NCI-H2171 (cell line): ENCODE measurements at regions not wholly inside any gene's neighbourhood (a gene's known extent, or its start where the extent isn't known, plus 50 kb on each side); places are given as distances from the start of the nearest gene placed in this dataset.

ENCODE experiments used
- DNase-seq: peaks from one replicate; lab custom pipeline; 2025; lab: John Stamatoyannopoulos, UW

DNA sequence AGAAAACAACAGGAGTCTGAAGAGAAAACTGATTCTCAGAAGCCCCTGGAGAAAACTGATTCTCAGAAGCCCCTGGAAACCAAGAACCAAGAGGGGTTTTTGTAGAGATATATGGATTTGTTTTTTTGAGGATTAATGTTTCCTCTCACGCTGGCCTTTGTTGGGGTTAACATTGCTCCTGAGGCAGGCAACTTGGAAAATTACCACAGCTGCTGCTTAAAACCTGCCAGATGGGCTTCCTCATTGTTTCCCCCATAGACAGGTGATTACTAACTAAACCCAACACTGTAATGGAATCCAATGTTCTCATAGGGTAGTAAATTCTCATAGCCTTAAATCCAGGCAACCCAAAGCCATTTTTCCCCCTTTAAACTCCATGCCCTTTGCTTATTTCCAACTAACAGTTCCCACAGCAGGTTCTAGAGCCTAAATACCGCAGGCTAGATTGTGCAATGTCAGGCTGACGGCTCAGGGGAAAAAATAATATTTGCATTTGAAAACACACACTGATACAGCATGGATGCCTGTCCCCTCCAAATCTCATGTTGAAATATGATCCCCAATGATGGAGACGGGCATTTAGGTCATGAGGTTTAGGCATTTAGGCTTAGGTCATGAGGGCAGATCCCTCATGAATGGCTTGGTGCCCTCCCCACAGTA is 272.3 kb upstream of the PKDCC start:
- no peak for DNase-seq

DNA sequence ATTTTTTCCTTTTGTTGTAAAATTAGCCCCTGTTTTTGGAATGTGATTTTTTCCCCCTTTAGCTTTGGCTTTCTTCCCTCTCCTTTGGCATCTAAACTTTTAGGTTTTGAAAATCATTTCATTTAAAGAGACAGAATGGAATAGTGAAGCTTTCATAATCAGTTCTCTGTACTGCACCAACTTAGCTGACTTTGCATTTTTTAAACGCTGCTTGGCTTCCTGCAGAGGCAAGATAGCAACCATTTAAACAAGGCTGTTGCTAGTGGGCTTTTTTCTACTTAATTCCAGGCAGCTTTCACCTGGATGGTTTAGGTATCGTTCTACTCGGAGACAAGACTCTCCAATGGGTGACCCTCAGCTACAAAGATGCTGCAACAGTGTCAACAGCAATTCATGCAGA is 267.9 kb upstream of the PKDCC start:
- no peak for DNase-seq

DNA sequence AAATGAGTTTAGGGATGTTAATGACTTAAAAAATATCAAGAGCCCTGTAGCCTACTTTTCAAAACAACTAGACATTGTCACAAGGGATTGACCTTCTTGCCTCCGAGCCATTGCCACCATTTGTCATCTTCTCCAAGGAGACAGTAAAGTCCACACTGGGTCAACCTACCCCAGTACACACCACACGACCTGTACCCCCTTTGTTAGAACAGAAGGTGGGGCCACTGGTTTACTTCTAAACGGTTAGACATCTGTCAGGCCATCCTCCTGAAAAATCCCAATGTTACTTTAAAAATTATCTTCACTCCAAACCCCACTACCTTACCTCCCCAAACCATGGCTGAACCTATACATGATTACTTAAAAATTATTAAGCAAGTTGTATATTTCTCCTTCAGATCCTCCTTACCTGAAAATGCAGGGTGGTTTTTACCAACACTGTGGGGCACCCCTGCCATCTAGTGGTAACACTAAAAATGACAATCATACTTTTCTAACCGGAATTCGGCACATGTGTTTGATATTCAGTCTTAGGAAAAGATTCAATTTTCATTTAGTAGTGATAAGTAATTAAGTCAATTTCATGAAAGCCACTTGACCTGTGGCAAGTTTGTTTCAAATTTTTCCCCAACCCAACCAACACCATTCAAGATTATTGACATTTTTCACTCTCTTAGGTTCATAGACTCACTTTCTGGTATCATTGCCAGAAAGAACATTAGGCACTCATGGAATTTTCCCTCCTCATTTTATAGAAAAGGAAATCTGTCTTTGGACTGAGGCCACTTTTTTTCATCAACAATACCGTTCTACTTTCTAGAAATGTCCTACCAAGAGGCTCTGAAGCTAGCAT is 265.3 kb upstream of the PKDCC start:
- peak; percentile 9 for DNase-seq

DNA sequence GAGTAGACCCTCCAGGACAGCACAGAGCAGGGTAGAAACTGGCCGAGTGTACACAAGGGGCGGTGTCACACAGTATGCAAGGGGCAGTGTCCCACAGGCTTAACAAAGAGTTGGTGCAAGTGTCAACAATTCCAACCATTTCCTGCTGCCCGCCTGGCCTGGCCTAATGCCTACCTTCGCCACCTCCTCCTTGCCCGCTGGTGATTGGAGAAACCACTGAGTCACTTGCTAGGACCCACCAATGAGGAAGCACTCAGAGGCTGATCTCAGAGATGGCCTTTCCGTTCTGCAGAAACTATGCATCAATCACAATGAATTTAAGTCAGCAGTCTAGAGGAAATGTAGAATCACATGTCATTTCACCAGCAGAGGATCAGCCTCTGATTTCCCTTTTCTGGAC is 263.3 kb upstream of the PKDCC start:
- no peak for DNase-seq

DNA sequence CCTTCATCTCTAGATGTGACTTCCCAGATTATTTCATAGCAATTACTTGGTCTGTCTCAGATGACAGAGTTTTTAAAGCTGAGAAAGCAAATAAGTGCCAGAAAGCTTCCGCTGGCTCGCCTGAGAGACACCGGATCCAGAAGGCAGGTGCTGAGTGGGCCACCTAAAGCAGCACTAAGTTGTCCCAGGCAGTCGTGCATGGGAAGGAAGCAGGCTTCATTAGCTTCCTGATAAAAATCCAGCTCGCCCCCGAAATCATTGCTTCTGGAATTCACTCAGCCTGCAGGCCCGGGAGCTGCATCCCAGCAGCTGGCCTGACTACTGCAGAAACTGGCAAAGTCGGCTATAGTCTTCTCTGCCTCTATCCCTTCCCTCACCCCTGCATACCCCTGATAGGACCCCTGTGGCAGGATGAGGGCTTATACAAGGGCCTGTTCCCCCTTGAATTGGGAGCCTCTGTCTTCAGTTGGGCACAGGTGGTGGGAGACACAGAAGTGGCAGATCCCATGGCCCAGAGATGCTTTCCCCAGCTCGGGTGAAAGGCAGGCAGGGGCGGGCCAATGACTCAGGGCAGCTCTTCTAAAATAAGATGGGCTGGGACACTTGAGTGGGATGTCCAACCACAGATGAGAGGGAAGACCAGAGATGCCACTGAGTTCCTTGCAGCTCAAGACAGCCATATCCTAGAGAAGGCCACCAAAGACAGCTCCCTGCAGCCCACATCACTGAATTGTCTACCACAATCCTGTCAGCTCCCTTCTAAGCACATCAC is 262.4 kb upstream of the PKDCC start:
- no peak for DNase-seq

DNA sequence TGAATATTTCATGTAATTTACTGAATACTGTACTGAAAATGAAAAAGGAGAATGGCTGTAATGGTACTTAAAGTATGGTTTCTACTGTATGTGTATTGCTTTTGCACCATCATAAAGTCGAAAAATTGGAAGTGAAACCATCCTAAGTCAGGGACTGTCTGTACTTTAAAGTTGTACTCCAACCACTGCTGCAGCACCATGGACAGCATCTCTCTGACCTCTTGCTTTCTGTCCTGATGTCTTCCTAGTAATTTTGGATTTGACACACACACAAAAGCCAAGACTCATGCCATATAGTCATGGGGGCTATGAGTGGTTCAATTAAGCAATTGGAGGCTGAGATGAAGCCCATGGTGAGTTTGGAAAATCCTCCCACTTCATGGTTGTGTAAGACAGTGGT is 256.3 kb upstream of the PKDCC start:
- DNase-seq = no peak

DNA sequence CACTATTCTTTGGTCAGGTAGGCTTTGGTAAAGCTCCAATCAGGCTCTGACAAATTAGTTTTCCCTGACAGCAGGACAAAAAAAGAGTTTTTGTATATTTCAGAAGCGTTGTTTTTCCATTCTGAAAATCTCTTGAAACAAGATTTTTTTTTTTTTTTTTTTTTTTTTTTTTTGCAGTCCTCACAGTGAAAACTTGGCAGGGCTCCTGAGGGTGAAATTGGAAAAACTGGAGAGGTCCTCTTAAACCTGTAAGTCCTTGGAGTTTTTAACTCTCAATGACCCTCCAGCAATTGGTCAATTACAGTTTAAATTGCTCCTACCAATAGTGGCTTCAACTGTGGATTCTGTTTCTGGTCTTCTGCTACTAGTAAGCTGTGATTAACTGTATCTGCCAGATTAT is 244.5 kb upstream of the PKDCC start:
- DNase-seq = no peak

DNA sequence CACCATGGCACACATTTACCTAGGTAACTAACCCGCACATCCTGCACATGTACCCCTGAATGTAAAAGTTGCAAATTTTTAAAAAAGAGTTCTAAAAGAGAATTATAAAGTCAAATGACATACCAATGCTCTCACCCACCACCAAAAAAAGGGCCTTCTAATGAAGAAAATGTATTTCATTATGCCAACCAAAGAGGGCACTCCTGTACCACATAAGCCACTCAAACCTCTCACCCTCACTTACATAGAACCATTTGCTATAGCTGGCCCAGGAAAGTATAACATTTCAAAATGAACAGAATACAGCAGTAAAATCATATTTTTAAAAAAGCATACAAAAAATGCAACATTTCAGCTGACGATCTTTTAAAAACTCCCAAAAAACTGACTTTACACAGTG is 241.5 kb upstream of the PKDCC start:
- no peak for DNase-seq

DNA sequence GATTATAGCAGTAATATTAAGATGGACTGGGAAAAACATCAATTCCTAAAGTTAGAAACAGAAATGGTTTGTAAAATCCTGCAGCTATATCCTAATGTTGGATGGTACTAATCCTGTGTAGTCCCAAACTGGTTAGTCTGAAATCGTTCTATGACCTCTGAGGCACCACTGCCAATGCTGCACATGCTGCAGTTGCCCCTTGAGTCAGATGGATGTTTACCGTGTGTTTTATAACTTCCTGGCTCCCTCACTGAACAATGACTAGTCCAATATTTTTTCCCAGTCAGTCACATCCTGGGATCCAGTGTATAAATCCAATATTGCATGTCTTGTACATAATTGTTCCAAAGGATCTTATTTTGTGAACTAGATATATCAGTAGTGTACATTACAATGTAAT is 226.7 kb upstream of the PKDCC start:
- DNase-seq = no peak

DNA sequence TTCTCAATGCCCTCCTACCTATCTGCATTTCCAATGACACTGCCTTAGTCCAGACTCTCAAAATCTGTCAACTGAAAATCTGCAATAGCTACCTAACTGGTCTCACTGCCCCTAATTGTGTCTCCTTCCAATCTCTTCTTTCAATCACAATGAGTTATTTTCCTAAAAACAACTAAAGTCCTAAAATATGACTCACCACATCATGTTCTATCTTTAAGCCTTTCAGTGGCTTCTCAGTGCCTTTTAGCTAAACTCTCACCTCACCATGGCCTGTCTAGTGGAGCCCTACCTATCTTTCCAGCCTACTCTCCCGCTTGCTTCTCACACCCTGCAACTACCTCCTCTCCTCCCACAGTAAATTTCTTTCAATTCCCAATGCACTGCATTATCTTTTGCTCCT is 220.9 kb upstream of the PKDCC start:
- DNase-seq = no peak

DNA sequence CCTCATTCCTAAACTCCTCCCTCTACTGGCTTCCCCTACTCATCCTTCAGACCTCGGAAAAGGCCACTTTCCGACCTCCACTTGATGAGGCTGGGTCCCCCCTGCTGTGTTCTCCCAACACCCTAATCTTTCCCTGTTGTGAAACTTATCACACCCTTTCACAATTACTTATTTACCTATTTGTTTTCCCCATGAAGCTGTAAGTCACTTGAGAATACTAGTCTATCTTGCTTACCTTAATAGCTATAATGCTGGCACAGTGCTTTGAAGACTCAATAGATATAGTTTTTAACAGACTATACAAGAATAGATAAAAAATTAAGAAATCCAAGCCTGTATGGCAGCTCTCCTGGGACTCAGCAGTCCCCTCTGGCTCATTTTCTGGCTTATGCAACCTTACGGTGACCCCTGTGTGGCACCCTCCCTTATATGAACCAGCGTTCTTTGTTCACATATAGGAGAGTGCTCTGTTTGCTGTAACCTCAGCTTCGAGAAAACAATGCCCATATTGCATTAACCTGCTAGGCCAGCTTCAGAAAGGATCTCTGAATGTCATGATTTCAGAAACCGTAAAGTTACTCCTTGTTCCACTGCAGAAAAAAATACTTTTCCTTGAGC is 220.4 kb upstream of the PKDCC start:
- no peak for DNase-seq

DNA sequence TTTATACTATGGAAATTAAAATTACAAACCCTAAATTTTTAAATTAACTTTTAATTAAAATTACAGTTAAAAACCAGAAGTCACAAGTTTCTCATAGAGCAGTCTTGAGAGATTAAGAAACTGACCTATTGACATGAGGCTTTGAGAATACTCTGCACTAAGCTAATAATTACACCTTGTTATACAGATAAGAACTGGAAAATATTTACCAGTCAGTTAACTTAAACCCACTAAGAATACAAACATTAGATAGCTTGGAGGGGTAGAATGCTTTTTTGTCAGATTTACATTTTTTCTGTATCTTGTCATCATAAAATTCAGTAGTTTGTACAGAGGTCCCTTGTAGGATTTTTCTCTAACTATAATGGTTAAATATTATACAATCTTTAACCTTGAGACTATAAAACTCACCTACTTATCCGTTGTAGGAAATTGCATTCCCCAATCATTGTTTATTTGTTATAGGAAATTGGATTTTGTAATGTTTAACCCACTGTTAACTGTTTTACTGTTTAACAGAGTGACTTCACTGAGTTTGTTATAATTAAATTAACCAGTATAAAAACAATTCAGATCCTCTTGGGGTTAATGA is 219.7 kb upstream of the PKDCC start:
- no peak for DNase-seq

DNA sequence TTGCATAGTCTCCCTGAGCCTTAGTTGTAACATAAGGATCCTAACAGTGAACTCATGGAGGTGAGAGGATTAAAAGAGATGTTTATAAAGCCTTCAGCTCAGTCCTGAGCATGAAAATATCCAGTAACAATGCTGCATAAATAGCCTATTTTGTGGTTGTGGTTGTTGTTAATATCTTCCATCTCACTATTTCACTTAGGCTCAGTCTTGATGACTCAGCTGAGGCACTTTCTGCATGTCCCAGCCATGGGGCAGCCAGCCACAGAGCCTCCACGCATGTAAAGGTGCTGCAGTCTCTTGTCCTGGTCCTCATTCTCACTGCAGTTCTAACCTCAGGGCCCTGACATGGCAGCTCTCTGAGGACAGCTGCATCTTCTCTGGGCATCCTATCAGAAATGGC is 218.8 kb upstream of the PKDCC start:
- DNase-seq = no peak

DNA sequence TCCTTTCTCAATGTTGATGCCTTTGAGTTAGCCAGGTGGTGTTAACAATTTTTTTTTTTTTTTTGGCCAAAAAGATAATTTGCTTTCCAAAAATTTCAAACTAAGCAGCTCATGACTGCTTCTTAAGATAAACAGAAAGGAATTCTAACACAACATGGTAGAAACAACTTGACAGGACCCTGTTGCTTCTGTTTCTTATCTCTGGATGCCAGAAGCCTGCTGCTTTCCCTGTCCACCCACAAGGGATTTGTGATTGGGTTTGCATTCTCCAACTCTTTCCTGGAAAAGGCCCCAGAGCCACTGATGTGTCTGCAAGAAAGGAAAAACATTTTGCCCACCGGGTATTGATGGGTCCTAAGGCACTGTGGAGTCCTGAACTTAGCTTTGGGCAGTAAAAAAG is 217.2 kb upstream of the PKDCC start:
- DNase-seq = no peak

DNA sequence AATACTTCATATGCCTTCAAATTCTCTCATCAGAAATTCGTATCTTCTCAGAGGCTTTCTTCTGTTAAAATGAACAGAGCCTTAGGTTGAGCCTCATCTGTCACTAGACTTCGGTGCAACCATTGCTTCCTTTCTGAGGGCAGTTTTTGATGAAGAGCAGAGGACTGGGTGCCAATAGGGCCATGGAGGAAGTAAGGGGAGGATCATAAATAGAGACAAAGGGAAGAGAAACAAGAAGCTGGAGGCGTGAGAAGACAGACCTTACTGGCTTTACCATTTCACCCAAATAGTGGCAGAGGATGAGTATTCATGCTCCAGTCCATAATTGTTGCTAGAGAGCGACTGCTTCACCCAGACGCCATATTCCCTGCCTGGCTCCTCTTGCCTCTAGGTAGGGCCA is 215.6 kb upstream of the PKDCC start:
- DNase-seq = no peak

DNA sequence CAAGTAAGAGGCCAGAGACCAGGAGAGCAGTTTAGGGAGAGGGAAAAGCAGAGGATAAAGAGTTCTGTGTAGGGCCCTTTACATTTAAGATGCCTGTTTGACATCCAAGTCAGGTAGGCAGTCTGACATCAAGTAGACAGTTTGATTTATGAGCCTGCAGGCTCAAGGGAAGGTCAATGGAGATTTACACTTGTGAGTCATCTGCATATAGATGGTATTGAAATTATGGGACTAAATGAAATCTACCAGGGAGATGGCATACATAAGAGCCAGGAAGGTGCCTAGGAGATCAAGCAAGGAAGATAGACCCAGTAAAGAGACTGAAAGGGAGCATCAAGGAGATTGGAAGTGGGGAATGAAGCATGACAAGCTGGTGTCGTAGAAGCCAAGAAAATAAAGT is 212.4 kb upstream of the PKDCC start:
- no peak for DNase-seq

DNA sequence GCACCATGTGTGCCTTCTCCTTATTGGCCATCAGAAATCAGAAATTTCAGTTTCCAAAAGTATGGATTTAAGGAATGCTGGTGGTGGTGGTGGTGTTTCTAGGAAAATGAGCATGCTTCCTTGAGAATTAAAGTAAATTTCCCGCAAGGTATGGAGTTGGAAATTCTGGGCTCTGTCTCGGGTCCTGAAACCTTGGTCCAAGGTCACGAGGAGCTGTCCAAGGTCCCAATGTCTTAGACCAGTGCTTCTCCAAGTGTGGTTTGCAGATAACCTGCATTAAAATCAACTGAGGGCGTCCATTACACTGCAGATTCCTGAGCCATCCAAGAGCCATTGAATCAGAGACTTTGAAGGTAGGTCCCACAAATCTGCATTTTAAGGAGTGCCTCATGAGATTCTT is 210.9 kb upstream of the PKDCC start:
- no peak for DNase-seq

DNA sequence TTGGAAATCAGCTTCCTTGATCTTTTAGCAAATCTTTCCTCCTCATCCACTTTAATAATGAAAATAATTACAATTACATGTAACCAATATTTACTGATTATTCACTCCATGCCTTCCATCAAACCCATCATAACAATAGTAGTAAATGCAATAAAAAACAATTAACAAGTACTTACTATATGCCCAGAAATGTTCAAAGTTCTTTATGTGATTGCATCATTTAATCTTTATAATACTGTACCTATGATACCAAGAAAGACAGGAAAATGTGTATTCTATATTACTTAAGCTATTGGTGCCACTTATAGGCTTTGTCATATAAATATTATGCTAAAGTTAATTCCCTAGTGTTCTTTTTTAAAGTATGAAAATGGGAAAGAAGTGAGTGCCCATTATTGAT is 210.2 kb upstream of the PKDCC start:
- no peak for DNase-seq

DNA sequence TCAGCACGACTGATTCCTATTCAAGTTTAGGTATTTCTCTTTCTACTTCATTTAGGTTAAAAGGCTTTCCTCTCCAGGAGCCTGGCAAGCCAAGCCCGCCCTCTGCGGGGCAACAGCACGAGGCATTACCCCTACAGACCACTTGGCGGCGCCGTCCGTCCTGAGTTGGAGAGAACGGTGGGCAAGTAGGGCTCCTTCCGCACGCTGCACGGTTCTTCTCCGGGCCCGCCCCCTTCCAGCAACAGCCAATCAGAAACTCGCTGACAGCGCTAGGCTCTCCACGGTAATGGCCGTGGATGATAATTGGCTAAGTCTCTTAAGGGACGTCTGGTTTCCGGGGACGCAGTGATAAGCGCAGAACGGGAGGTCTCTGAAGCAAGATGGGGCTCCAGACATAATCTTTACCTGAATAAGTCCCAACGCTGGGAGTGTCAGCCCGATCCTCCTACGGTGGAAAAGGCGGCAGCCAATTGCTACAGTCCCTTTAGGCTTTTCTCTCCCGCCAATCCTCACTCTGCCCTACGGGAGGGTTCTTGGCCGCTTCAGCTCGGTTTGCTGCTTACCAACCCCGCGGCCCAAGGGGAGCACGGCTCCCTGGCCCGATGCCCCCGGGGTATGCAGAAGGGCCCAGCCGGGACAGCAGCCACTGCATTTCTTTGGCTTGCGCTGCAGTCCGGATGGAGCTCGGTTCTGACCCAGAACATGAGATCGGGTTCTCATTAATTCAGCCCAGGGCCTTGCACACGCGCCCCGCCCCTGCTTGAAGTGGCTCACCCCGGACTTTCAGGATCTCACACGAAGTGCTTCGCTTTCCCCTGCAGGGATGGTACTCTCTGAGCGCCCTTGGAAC is 206.9 kb upstream of the PKDCC start:
- DNase-seq = peak; percentile 94

DNA sequence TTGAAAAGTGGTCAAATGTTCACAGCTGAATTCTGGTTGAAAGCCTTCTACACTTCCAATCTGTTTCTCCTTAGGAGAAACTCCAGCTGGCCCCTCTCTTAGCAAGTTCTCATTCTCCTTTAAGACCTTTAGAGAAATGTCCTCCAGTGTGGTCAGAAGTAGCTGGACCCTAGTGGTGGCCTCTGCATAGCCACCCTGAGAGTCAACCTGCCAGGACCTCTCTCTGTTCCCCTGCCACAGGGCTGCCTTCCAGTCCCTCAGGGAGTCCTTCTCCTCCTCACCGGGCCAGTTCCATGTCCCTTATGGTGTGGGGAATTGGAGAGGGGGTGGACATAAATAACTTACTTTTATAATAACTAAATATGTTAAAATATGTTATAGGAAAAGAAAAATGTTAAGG is 200.9 kb upstream of the PKDCC start:
- no peak for DNase-seq

DNA sequence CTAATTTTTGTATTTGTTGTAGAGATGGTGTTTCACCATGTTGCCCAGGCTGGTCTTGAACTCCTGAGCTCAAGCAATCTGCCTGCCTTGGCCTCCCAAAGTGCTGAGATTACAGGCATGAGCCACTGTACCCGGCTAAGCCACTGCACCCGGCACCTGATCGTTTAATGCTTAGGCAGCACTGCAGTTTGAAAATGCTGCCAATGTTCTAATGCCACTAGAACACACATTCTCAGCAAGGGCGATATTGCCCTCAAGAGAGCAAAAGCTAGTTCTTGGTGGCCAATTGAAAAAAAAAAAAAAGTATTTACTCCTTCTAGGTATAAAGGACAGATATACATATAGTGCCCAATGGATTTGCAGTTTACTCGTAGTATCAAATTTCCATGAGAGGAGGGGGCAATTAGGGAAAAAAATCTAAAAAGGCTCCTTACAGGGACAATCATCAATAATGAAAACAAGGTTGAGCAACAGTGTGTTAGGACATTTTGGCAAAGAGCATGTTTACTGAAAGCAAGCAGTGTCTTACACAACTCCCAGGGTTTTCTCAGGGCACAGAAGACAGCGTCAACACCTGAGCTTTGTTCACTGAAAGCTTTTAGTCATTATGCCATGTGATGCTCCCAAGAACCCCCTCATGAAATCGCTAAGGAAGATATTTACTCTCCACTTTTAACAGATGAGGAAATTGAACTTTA is 199.9 kb upstream of the PKDCC start:
- DNase-seq = no peak
